Transverse colon (tissue), 4 donors: ENCODE measurements at regions not wholly inside any gene's neighbourhood (a gene's known extent, or its start where the extent isn't known, plus 50 kb on each side); places are given as distances from the start of the nearest gene placed in this dataset.

ENCODE experiments used
- CTCF ChIP-seq, 5 experiments: fragments of 200-600 bp in 3 of 5; fragments of 450-650 bp in 2 of 5; sonication (generic) in 3 of 5; IDR thresholded peaks; 1 replicate in 2 of 5; 2 replicates in 3 of 5; pipeline ENCODE4 v1.5.1; 2016 to 2017; ENCODE audit warnings: antibody characterized with exemption in 5 of 5, inconsistent platforms in 3 of 5, mild to moderate bottlenecking in 2 of 5, moderate library complexity in 1 of 5
- EP300 ChIP-seq: sonication (generic); formaldehyde crosslinking; IDR thresholded peaks from one replicate; pipeline ENCODE4 v1.6.1; 2017; ENCODE audit warnings: antibody characterized with exemption, low read depth
- POLR2A ChIP-seq: fragments of 450-650 bp; IDR thresholded peaks from one replicate; pipeline ENCODE4 v1.6.1; 2016; ENCODE audit warnings: antibody characterized with exemption, mild to moderate bottlenecking, moderate library complexity
- POLR2AphosphoS5 ChIP-seq, 3 donors: sonication (generic); formaldehyde crosslinking; IDR thresholded peaks; one replicate each; pipeline ENCODE4 v1.6.1; 2016; ENCODE audit warnings: antibody characterized with exemption in 3 of 3

GRCh38 chr13:107348925-107349324 is 781.0 kb upstream of the ARGLU1 start:
- no peak for TF ChIP-seq CTCF (IDR thresholded peaks at IDR 0.05)
- no peak for TF ChIP-seq POLR2AphosphoS5 (IDR thresholded peaks at IDR 0.05)
- no peak for TF ChIP-seq POLR2A
- TF ChIP-seq EP300: no peak
